22Rv1 (cell line): ENCODE measurements at regions not wholly inside any gene's neighbourhood (a gene's known extent, or its start where the extent isn't known, plus 50 kb on each side); places are given as distances from the start of the nearest gene placed in this dataset.

Source experiments
- CTCF ChIP-seq: fragments of 450-650 bp; IDR thresholded peaks from 2 replicates; pipeline ENCODE4 v1.5.1; 2017; ENCODE audit warnings: mild to moderate bottlenecking
- ZFX ChIP-seq: fragments of 450-650 bp; IDR thresholded peaks from 2 replicates; pipeline ENCODE4 v1.6.1; 2017; ENCODE audit warnings: antibody characterized with exemption, borderline replicate concordance

GRCh38 chr5:104576677-104577076 lies 1014.1 kb upstream of the NUDT12 start:
- TF ChIP-seq CTCF (no peak), ZFX (no peak)
